ENCODE measurements at regions not wholly inside any gene's neighbourhood (a gene's known extent, or its start where the extent isn't known, plus 50 kb on each side); places are given as distances from the start of the nearest gene placed in this dataset.

GRCh38 chr2:121886059-121886458, 130.6 kb downstream of the TSN start:
- no peak for TF ChIP-seq CTBP1 (IDR thresholded peaks at IDR 0.05; ENCODE audit: borderline replicate concordance)
- no peak for TF ChIP-seq SP1 (IDR thresholded peaks at IDR 0.05)
- TF ChIP-seq BHLHE40 (IDR thresholded peaks at IDR 0.05; ENCODE audit: borderline replicate concordance), result no peak
- TF ChIP-seq TARDBP (IDR thresholded peaks at IDR 0.05), result no peak
- TF ChIP-seq L3MBTL2 (conservative IDR thresholded peaks at IDR 0.05), result no peak

Data from HEK293T (cell line).